ENCODE measurements at regions not wholly inside any gene's neighbourhood (a gene's known extent, or its start where the extent isn't known, plus 50 kb on each side); places are given as distances from the start of the nearest gene placed in this dataset.

DNA sequence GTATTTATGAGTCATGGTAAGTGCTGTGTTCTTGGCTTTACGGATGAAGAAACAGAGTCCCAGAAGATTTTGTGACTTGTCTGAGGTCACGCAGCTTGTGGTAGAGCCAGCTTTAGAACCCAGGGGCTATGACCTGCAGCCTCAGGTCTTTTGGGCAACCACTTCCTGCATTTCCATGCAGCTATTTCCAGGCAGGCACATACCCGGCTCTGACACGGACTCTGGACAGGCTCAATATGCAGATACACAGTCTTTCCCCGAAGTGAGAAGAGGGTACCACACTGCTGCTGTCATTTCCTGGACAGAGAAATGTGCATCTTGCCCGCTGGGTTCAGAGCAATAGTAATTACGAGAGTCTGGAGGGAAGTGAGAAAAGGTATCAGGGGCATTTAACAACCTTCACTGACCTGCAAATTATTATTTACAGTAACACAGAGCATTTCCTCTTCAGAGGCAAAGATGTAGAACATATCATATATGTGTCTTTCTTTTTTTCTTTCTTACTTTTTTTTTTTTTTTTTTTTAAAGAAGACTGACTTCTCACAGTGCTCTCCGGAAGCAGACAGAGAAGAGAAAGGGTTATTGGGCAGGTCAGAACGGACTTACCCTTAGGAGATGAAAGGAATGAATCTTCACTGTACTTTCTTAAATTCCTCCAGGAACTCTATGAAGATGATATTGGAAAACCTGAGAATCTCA is 185.1 kb downstream of the CLIC5 start:
- no peak for DNase-seq

GRCh38 chr6:45829873-45830272 is 185.8 kb downstream of the CLIC5 start:
- no peak for DNase-seq

- DNase-seq = no peak
These were observed 187.6 kb downstream of the CLIC5 start for GRCh38 chr6:45827952-45828530.

DNA sequence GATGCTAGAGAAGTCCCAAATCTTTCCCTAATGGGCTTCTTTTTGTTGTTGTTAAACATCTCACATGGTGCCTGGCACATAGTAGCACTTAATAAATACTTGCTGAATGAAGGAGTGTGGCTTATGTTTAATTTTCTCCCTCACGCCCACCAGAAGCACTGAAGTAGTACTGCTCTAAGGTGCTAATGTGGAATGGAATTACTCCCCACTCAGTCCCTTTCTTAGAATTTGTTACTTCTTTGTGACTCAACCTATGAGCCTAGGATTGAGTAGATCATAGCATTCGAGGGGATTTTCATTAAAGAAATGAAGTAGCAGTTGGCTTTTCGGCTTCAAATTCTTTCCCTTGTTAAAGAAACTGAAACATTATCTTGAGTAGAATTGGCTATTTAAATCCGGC is 192.8 kb downstream of the CLIC5 start:
- no peak for DNase-seq

- DNase-seq = no peak
These were observed 193.3 kb downstream of the CLIC5 start for GRCh38 chr6:45822246-45822812.

GRCh38 chr6:45818655-45819054 is 197.0 kb downstream of the CLIC5 start:
- no peak for DNase-seq

DNA sequence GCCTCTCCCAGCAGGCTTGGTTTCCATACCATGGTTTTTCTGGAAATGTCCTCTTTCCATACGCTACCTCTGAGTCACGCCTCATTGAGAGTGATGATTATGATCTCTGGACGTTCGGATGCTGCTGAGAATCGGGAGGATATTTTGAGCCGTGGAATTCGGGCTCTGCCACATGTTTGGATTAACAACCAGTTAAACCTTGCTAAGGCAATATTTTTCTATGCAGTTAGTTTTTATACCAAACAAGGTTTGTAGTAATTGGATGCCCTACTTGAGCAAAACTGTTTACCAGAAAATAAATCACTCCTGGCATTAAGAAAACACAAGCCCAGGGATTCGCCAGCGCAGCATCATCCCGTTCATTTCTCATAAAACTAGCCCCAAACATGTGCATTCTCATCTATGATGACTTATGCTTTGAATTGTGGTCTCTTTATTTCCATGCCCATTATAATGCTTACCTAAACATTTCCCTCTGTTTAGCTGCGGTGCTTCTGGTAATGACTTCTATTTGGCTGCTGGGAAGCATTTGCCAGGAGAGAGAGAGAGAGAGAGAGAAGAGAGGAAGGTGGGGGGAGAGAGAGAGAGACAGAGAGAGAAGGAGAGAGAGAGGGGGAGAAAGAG is 198.9 kb downstream of the CLIC5 start:
- no peak for DNase-seq

- no peak for DNase-seq
These were observed 200.1 kb downstream of the CLIC5 start for GRCh38 chr6:45815466-45816125.

DNA sequence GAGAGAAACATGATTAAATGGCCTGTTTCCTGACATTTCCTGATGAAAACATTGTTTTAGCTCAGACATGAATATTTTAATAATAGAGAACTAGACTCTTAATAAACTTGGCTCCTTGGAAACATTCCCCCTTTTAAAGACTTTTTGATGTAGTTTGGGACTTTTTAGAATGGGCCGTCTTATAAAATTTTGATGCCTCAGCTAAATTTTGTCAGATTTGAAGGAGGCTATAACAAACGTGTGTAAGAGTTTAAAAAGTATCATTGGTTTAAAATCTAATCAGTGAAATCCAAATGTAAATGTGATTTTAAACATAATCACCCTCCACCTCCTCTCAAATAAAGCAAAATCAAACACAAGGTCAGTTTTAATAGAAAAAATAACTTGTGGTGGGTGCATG is 200.9 kb downstream of the CLIC5 start:
- DNase-seq = no peak

DNA sequence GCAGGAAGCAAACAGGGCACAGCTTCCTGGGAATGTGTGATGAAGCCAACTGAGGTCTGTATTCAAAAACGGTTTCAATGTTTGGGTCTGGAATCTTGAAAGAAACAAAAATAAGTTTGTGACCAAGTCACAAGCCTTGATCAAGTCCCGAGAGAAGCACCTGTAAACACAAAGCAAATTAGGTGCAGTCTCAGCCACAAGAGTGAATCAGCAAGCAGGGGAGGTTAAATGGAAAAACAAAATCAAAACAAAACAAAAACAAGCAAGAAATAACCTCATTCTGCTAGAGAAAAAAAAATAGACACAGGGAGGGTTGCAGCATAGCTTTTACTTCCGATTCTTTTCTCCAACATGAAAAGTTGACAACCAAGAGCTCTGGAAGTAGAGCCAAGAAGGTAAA is 201.7 kb downstream of the CLIC5 start:
- no peak for DNase-seq

GRCh38 chr6:45812922-45813321 is 202.7 kb downstream of the CLIC5 start:
- DNase-seq = no peak

DNA sequence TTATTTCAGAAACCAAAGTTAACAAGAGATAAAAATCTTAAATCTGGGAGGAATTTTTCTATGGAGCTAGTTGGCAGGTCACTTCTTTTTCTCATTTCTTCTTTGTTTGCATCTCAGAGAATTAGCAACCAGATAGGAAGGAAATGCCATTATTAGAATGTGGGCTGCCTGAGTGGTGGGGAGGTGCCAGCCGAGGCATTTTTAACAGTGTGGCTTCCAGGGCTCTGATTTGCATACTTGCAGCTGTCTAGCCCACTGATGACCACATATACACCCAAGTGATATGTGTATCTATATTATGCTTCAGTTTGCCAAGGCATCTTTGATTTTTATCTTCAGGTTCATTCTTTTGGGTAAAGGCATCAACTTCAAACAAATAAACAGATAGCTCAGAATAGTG is 206.7 kb downstream of the CLIC5 start:
- no peak for DNase-seq

- DNase-seq = no peak
These were observed 207.5 kb downstream of the CLIC5 start for GRCh38 chr6:45808042-45808645.

- DNase-seq = no peak
These were observed 208.2 kb downstream of the CLIC5 start for GRCh38 chr6:45807311-45808041.

- DNase-seq = no peak
These were observed 209.5 kb downstream of the CLIC5 start for GRCh38 chr6:45806172-45806571.

DNA sequence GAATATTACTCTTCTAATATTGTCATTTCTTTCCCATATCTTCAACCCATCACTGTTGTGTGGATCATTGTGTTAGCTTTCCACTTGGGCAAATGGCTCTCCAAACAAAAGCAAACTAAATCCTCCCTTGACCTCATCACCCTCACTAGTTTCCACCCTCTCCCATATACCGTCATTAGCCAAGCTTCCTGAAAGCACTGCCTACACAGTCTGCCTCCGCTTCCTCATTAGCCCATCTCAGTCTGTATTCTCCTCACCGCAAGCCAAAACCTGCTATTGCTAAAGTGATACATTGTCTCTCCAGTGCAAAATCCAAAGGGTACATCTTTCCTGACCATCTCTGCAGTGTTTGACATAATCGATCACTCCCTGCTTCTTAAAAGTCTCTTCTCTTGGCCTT is 212.6 kb downstream of the CLIC5 start:
- DNase-seq = no peak

DNA sequence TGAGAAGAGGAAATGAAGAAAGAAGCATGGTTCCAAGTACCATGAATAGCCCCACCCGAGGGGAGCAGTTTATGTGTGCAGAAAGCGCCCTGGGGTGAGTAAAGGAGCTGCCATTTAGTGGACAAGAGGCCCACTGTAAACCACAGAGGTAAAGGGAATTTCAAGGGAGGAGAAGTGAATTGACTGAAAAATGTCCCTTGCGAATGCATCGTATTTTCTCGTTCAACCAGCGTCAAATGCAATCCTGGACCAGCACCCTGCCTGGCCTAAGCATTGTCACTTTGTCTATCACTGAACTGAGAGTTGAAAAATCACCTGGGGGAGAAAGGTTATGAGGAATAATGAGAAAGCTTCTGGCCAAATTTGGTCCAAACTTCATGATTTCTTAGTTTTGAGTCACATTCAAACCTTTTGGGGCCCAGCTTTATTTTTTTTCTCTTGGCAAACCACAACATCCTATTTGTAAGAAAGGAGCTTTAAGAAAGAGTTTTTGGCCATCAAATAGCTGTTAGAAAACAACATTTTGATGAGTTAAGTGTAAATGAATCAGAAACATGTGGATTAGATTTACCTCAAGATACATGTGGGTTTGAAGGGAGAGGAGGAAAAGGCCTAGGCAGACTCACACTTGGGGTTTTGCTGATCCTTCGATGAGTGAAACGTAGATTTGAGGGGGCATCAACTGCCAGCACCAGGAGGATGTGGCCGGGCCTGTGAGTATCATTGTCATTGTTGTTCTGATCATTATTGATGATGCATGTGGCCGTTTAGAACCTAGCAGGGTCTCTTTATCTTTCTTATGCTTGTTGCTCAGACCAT is 214.0 kb downstream of the CLIC5 start:
- DNase-seq = no peak

DNA sequence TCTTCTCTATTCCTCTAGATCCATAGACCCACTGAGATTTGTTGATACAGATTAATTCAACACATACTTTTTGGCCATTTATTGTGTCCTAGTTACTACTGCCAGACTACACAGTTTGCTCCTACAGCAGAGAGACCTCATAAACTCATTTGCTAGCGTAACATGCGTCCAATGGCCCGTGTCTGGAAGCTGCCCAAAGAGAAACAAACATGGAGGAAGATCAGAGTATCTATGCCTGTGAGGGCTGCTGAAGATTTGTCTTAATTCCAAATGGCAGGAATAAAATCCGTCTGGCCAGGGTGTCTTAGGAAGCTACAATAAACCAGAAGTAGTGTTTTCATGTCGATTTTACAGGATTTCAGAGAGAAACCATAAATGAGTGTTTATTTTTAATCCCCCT is 214.7 kb downstream of the CLIC5 start:
- no peak for DNase-seq

DNA sequence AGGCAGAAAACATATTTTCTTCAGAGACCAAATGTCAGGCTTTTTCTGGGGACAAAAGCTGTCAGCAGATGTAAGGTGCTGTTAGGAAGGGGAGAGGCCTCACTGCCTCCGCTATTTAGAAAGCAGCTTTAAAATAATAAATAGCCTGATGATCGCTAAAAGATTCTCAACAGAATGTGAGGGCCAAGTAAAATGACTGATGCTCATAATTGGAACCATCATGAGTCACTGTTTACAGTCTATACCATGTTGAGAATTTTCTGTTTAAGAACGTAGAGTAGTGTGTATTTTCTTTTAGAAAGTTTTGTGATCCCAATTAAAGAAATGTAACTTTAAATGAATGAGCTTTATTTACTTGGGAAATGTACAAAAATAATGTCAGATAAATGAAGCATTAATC is 220.0 kb downstream of the CLIC5 start:
- no peak for DNase-seq

DNA sequence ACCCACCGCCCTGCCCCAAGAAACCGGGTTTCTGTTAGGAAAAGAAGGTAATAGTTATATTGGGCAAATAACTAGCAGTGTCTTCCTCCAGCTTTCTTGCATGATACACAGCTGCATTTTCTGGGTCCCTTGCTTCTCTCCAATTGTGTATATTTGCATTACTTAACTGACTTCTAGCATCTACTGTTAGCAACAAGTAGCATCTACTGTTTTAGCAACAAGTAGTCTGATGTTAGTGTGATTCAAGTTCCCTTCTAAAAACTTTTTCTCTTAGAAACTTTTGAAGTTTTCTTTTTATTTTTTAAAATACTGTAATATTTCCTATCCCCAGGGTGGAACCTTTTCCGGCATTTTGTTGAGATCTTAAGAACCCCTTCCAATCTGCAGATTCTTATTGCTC is 221.2 kb downstream of the CLIC5 start:
- DNase-seq = no peak
